Sigmoid colon (tissue), 4 donors: ENCODE measurements at regions not wholly inside any gene's neighbourhood (a gene's known extent, or its start where the extent isn't known, plus 50 kb on each side); places are given as distances from the start of the nearest gene placed in this dataset.

ENCODE experiments used
- CTCF ChIP-seq, 4 experiments: fragments of 450-650 bp in 3 of 4; fragments of 200-600 bp in 1 of 4; IDR thresholded peaks; one replicate each; pipeline ENCODE4 v1.5.1; 2016 to 2019; ENCODE audit warnings: antibody characterized with exemption in 4 of 4, mild to moderate bottlenecking in 3 of 4, moderate library complexity in 2 of 4
- EP300 ChIP-seq, 4 donors: sonication (generic); formaldehyde crosslinking; IDR thresholded peaks; one replicate each; pipeline ENCODE4 v1.6.1; 2017; ENCODE audit warnings: antibody characterized with exemption in 4 of 4
- POLR2A ChIP-seq, 2 donors: fragments of 450-650 bp; IDR thresholded peaks; one replicate each; pipeline ENCODE4 v1.6.1; 2016; ENCODE audit warnings: antibody characterized with exemption in 2 of 2, mild to moderate bottlenecking in 2 of 2, moderate library complexity in 2 of 2
- POLR2AphosphoS5 ChIP-seq, 4 donors: sonication (generic); formaldehyde crosslinking; IDR thresholded peaks; one replicate each; pipeline ENCODE4 v1.6.1; 2017; ENCODE audit warnings: antibody characterized with exemption in 4 of 4

GRCh38 chr1:109837852-109838570 is 72.6 kb upstream of the CSF1 start:
- TF ChIP-seq CTCF (IDR thresholded peaks at IDR 0.05) (no peak), EP300 (IDR thresholded peaks at IDR 0.05) (no peak), POLR2AphosphoS5 (IDR thresholded peaks at IDR 0.05) (no peak), POLR2A (IDR thresholded peaks at IDR 0.05) (no peak)
